Stimulated activated CD4-positive, alpha-beta T cell treated with anti-CD3 and anti-CD28 coated beads, Interleukin-2, amount 100 ng/mL, for 24 hours (primary cell): ENCODE measurements at regions not wholly inside any gene's neighbourhood (a gene's known extent, or its start where the extent isn't known, plus 50 kb on each side); places are given as distances from the start of the nearest gene placed in this dataset.

Experiments
- DNase-seq, 2 donors: peaks; one replicate each; pipeline ENCODE4 v3.0.0-alpha.2; 2020

DNA sequence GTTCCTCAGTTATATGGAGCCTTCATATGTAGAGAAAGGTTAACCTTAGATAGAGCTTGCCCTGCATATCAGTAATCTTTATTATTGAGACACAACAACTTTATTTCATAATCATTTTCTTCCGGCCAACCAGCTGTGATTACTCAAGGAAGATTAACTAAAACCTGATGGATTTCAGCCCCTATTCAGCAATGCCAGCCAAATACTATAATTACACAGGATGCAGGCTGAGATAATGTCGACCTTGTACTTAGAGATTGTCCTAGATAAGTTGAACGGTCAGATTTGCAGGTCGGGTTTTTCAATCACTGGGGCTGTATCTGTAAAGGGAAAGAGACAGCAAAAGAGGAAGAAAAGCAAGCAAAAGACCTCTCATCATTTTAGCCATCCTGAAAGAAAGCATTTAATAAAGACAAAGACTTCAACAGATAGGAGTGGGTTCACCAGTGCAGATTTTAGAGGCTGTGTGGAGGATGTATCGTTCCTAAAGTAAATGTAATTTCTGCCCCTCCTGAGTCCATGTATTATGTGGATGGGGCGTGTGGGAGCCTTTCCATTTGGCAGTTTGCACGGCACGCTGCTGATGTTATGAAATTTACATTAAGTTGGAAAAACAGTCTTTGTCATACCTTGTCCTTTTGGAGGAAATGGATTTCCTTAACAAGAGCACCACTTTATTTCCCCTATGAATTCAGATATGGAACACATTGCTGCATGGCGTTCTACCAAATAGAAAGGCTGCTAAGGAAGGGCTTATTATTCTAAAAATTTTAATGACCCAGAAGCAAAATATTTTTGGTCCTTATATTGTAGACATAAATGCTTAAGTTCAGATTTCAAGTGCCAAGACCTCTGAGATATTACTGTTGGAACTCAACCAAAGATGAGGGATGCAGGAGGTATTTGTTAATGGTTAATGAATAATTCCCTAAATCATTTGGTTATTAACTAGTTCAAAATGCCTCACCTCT lies 496.7 kb downstream of the SPRY1 start:
- no peak for DNase-seq

DNA sequence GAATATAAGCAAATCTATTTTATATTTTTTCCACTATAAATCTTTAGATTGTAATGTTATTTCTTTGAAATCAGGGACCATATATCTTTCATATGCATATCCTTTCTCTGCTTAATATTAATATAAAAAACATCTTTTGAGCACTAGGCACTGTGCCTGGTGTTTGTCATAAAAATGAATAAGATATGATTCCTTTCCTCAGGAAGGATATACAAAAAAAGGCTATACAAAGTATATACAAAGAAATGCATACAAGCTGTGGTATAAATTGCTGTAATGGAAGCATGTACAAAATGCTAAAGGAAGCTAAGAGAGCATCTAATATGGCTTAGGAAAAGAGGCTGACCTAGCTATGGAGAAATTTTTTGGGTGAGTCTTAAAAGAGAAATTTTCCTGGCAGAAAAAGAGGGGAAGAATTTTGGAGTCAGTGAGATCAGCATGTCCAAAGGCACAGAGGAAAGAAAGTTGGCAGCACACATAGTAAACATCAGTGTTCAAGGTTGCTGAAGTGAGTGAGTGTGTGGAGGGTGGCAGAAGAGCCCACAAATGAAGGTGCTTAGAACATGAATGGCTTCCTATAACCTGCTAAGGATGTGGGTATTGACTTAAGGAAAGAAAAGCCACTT lies 500.0 kb downstream of the SPRY1 start:
- DNase-seq, result no peak

DNA sequence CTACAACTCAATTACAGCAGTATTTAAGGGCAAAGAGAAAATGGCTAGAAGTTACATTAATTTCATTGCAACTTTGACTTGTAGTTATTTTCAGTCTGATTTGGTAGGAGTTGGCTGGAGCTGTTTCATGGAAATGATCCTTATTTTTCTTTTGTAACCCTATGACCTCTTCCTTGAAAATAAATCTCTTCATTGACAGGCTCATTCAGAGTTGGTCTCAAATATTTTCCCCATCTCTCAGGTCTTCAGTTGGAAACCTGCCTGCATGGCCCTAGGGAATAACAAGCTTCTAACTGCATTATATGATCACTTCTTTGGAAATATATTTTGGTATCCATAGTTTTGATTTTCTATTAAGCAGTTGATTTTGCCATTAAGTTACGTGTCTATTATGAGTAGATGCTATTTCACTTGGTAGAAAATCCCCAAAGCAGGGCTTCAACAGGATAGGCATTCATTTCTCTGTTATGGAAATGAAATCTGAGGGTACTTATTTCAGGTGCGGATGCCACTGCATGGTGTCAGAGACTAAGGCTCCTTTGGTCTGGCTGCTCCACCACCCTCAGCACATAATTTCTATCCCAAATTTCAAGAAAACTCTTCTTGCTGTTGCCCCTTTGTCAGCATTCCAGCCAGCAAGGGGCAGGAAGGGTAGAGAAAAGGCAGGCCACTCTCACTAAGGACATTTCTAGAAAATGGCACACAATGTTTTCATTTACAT lies 502.5 kb downstream of the SPRY1 start:
- DNase-seq, result no peak

DNA sequence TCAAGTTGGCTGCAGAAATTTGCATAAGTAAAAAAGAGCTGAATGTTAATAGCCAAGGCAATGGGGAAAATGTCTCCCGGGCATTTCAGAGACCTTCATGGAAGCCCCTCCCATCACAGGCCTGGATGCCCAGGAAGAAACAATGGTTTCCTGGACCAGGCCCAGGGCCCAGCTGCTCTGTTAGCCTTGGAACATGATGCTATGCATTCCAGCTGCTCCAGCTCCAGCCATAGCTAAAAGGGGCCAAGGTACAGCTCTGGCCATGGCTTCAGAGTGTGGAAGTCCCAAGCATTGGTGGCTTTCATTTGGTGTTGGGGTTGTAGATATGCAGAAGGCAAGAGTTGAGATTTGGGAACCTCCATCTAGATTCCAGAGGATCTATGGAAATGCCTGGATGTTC lies 508.3 kb downstream of the SPRY1 start:
- DNase-seq, result no peak

DNA sequence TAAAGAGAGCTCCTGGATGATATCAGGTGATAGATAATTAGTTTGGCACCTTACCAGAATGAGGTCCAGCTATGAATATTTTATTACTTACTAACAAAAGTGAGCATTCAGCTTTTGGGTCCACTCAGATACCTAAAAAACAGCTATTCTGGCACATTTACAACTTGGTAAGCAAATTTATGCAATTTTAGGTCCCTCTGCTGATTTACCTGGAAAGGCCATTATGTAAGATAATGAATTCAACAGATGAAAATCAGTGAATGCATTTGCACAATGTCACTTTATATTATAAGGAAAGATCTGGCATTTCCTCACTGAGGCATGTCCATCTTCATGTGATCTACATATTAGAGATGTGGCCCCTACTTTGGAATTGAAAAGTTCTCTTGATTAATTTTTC lies 517.0 kb downstream of the SPRY1 start:
- DNase-seq, result no peak

DNA sequence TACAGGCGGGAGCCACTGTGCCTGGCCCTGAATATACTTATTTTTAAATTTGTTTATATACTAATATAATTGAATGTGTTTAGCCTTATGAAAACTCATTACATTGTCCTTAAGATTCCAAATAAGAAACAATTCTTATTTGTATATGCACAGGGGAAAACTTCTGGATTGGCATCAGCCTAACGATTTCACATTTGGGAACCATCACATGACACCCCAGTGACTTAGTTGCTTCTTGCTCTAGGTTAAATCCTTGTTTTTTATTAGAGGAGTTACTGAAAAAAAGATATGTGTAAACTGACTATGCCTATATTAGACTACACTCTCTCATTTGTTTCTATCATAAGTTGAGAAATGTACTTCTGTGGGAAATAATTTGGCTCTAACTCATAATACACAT lies 520.2 kb downstream of the SPRY1 start:
- no peak for DNase-seq

DNA sequence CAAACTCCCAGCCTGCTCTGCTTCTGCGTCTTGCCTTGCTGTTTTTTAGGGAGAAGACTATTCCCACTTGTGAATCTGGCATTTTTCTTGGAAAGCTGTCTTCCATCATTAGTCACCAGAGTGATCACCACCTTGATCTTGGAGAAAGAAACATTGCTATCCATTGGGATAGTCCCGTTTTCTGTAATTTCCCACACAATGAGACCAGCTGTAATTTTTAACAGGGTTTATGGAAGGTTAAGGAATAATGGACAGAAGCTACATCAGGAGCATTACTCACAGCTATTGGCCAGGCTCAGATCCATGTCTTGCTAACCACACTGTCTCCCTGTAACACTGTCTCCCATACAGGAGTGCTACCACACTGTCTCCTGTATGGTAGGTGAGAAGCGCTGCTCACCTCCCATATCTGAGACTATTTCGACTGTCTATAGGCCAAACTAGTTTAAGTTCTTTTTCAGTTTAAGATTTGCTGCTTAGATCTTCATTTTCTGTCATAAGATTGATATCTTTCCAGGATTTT lies 523.0 kb downstream of the SPRY1 start:
- no peak for DNase-seq

DNA sequence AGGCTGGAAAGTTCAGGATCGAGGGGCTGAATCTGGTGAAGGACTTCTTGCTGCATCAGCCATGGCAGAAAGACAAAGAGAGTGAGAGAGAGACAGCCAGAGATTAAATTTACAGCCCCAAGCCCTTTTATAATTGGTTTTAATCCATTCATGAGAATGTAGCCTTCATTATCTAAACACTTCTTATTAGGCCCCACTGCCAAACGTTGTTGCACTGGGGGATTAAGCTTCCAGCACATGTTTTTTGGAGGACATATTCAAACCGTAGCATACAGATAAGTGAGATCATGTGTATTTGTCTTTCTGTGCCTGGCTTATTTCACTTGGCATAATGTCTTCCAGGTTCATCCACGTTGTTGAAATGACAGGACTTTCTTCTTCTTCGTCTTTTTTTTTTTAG lies 524.7 kb downstream of the SPRY1 start:
- no peak for DNase-seq

DNA sequence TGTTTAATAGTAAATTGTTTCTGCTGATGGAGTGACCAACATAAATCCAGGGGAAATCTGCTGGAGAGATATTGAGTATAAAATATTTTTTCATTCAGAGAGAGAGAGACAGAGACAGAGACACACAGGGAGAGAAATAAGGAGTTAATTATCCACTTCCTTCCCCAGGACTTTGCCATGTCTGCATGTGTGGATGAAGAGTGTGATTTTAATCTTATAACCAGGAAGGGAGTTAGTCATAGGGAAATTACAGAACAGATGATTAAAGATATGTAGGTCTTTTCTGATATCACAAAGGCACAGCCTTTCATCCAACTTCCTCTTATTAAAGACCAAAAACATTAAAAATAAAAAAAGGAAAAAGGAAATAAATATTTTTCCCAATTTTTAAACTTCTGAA lies 526.3 kb downstream of the SPRY1 start:
- DNase-seq, result no peak

DNA sequence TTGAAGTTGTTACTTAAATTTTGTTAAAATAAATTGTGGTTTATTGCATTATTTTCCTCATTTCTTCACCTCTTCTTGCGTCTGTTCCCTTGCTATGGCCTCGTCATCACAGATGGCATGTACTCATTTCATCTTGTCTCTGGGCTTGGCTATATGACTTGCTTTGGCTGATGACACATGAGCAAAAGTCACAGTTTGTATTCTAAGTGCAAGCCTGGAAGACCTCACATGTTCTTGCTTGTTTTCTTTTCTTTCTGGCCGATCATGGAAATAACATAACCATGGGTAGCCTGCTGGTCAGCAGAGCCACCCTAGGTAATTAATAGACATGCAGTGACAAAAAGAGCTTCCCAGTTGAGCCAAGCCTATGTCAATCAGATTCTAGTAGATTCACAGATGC lies 527.9 kb downstream of the SPRY1 start:
- no peak for DNase-seq

DNA sequence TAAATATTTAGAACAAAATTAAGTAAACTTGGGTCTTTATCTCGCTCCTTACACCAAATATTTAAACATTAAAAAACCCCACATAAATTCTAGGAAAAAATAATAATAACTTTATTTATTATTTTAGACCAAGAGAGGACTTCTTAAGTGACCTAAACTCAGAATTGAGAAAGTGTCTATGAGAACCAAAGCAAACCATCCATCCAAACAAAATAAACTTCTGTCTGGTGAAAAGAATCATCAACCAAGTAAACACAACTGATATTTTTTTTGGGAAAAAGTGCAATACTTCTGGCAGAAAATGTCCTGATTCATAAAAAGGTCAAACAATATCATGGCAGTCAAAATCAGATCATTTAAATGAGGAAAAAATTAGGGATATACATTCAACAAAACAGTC lies 533.0 kb downstream of the SPRY1 start:
- DNase-seq, result no peak

DNA sequence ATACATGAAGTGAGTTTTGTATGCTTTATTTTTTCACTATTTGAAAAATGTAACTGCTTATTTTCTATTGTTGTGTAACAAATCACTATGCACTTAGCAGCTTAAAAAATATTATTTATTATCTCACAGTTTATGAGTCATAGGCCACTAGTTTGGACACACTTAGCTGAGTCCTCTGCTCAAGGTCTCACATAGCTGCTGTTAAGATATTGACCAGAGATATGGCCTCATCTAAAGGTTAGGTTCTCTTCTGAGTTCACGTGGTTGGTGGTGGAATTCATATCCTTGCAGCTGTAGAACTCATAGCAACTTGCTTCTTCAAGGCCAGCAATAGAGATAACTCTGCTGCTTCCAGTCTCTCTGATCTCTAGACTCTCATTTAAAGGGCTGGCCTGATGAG lies 534.4 kb downstream of the SPRY1 start:
- DNase-seq, result no peak

DNA sequence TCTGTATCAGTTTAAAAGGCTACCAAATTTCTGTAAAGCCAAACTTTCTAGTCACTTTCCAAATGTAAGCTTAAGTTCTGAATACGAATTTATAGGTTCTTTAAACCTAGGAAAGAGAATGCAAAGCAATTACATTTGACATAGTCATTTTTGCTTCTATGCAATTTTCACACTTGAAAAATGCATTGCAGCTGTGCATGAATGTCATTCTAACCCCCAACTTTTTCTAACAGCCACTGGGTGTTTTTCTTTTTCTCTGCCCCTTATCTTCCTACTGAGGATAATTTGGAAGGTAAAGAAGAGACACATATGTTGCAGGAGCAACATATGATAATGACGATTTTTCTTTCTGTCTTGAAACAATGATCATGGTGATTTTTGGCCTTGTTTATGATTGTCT lies 537.5 kb downstream of the SPRY1 start:
- DNase-seq, result no peak

DNA sequence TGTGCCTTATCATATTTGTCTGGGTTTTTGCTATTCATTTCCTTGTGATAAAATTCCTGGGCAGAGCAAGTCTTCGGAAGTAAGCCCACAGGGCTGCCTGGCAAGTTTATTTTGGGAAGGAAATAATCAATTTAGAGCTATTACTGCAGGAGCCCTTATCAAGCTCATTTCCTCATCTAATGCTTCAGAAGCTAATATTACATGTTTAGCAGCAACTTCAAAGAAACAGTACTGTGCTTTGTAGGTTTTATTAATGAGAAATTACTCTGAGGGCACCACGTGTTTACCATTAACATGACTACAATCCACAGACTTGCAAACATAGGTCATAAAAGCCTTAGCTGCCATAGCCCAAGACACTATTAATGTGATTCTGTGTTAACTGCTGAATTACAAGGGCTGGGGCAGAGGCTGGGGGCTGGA lies 540.0 kb downstream of the SPRY1 start:
- DNase-seq, result no peak

DNA sequence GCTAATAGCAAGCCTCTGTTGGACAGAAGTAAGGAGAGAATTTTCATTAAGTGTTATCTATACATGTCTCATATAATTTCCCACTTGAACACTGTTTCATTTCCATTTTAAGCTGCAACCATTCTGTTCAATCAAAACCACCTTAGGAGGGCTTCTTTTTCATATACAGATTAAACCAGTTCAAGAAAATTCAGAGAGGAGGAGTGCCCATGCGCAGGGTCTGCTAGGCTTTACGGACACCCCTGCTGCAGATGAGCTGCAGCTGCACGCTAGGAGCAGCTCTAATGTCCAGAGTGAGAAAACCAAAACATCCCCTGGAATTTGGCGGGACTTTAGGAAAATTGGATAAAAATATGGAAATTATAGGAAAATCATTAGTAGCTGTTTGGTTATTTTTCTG lies 541.0 kb downstream of the SPRY1 start:
- no peak for DNase-seq

DNA sequence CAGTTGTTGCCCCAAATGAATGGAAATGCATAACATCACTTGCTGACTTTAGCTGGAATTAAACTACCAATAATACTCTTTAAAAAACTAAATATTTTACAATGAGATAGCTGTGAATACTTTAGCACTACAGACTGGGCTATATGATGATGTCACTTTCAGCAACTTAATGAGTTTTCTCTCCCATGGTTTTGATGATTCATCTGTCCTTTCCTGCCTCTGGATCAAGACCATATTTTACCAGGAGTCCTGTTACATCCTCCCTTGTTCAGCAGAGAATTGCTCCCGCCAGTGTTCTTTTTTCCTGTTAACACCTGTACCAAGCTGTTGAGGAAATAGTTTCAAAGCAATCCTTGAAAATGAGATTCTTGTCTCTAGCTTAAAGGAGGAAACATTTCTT lies 543.0 kb downstream of the SPRY1 start:
- DNase-seq, result no peak

DNA sequence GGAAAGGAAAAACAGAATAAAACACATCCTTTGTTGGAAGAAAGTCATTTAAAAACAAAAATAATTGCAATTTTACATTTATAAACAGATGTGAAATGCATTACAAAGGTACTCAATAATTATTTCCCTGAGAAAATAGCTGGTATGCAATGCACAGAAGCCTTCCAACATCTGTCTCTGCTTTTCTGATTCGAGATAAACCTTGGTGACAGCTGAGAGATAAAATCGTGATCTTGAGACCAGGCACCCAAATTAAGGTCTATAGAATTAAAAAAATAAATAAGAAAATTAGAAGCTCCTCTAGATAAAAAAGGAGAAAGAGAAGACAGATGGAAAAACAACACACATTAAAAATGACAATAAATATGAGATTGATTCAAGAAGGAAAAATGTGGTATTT lies 544.0 kb downstream of the SPRY1 start:
- no peak for DNase-seq

DNA sequence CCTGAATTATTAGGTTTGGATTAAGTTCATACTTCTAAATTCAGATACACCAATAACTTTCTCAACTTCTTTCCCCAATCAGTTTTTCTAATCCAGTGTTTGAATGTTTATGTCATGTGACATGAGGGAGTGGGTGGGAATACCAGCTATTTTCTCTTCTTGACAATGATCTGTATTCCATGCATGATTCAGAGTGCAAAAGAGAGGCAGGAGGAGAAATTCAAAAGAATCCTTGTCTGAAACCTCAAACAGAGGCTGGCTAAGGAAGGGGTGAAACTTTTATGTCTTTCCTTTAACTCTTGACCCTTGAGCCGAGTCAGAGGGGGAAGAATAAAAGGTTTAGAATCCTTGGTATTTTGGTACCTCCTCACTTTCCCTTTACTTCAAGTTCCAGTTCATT lies 544.7 kb downstream of the SPRY1 start:
- DNase-seq, result no peak

DNA sequence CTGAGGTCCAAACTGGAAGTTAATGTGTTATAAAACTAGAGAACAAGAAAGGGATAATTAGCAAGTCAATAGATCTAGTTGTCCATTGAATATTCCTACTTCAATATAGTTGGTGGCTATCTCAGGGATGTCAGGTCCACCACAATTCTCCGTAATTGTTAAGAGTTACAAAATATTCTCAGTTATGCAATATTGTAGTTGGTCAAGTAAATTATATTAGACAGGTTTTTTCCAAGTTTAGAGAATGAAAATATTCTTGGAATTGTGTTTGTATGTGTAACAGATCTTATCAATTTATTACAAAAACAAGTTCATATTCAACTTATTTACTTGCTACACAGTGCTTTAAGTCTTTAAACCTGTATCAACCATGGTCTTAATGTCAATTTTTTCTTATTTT lies 547.4 kb downstream of the SPRY1 start:
- DNase-seq, result no peak

DNA sequence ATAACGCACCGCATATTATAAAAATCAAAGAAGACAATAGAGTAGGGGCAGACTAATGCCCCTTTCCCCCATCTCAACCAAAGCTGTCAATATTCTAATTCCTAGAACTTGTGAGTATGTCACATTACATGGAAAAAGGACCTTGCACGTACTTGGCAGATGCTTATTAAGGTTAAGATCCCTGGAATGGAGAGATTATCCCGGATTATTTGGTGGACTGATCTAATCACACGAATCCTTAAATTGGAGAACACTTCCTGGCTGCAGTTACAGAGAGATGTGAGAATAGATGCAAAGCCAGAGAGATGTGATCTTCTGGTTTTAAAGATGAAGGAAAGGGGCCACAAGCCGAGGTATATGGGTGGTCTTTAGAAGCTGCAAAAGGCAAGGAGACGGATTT lies 548.7 kb downstream of the SPRY1 start:
- no peak for DNase-seq

DNA sequence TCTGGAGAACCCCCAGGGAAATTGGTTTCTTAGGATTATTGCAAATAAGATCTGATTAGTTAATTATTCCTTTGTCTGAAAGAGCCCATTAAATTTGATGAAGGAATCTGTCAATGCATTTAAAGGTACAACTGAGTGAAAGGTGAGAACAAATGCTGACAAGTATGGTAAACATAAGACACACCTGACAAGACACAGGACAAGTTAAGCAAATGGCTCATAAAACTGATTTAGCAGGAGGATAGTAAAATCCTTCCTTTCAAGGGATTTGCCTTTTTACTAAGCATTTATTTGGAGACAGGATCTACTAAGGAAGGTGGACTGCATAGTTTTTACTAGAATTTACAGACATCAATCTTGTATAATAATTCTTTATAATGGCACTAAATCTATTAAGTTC lies 553.9 kb downstream of the SPRY1 start:
- DNase-seq, result no peak

DNA sequence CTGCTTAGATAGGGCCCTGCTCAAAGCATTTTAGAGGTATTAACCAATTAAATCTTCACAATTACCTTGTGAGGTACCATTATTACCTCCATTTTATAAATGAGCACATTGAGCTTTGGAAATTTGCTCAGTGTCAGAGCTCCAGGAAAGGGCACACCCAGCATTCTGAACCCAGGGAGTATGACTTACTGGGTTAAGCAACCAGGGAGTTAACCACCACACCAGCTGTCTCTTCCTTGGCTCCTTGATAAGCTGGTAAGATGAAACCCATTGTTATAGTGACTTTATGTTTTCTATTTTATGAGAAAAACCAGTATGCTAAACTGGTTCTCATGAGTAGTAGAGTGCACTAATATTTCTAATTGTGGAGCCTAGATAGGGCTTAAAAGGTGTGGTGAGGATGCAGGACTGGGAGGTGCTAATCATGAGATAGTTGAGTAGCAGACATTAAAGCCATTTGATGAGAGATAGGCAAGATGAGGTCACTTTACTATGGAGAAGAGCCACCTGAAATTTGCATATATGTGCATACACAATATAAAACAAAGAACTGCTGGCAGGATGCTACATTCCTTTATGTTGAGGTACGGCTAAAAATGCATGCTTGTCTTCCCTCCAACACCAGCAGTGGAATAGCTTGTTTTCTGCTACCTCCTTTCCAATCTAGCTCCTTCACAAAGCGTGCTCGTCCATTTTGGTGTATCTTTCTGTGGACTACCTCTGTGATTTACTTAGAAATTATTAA lies 556.1 kb downstream of the SPRY1 start:
- no peak for DNase-seq

DNA sequence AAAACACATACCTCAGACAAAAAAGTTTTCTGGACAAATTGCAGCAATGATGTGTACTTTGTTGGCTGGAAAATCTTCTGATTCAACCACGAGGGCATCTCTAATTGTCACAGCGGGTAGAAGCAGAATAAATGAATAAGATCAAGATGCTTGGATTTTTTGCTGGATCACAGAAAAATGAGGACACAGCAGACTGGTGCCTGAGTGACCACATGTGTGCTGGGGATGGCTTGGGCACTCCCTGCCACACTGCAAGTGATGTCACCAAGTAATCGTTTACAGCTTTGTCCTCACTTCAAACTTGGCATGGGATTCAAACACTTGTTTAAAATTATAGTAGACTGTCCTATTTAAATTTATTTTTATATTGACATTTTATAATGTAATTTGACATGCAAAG lies 557.0 kb downstream of the SPRY1 start:
- DNase-seq, result no peak
